ENCODE measurements at regions not wholly inside any gene's neighbourhood (a gene's known extent, or its start where the extent isn't known, plus 50 kb on each side); places are given as distances from the start of the nearest gene placed in this dataset.

- DNase-seq (no peak), ATAC-seq (no peak)
- TF ChIP-seq CTCF (IDR thresholded peaks at IDR 0.05) (no peak), POLR2A (IDR thresholded peaks at IDR 0.05) (no peak)
- H3K36me3 ChIP-seq = no peaks in the 10 kb centered on the region
- intact Hi-C loops (cut with DNase I) = no loop called here
- no peaks in the 10 kb centered on the region for H3K9me3 ChIP-seq
- no peaks in the 10 kb centered on the region for H3K27me3 ChIP-seq
- 61 to 71% (median 68%) methylated on average over 5 of the region's 5 CpGs for WGBS, 4 donors
- no peak overlapping the region for H3K27ac ChIP-seq
- H3K4me1 ChIP-seq = peaks cover 0 to 4% (median 0%) of the 10 kb centered on the region in 12 donors
- H3K4me3 ChIP-seq = no peak overlapping the region
Measured at GRCh38 chr18:29171892-29172755, 995.2 kb upstream of the CDH2 start.

GRCh38 chr18:29169599-29169998, 992.7 kb upstream of the CDH2 start:
- Histone ChIP-seq H3K27ac (no peak overlapping the region), H3K4me1 (peaks cover 0 to 6% (median 0%) of the 10 kb centered on the region in 12 donors), H3K9me3 (no peaks in the 10 kb centered on the region), H3K36me3 (no peaks in the 10 kb centered on the region), H3K27me3 (no peaks in the 10 kb centered on the region), H3K4me3 (no peak overlapping the region)
- no peak for TF ChIP-seq POLR2A (IDR thresholded peaks at IDR 0.05)
- no peak for TF ChIP-seq CTCF (IDR thresholded peaks at IDR 0.05)
- no peak for ATAC-seq
- intact Hi-C loops (cut with DNase I) = loop anchor here in 1 of 10 donors (10.0 kb wide), 1 partner anchor 65 kb away; no protein-coding TSS in a partner anchor
- no peak for DNase-seq

GRCh38 chr18:29164993-29165599, 988.2 kb upstream of the CDH2 start:
- H3K4me1 ChIP-seq = peaks cover 0 to 10% (median 0%) of the 10 kb centered on the region in 12 donors
- H3K27me3 ChIP-seq = no peaks in the 10 kb centered on the region
- H3K9me3 ChIP-seq = peaks cover 0 to 5% (median 0%) of the 10 kb centered on the region in 12 donors
- H3K27ac ChIP-seq = peak overlapping the region in 5 of 12 donors; percentile 7 to 43 (median 39)
- 66 to 79% (median 76%) methylated on average over 3 of the region's 3 CpGs for WGBS, 4 donors
- TF ChIP-seq CTCF (IDR thresholded peaks at IDR 0.05) (no peak), POLR2A (IDR thresholded peaks at IDR 0.05) (no peak)
- H3K4me3 ChIP-seq = no peak overlapping the region
- DNase-seq (no peak), ATAC-seq (peak in 2 of 4 donors; percentile 55 to 85)
- H3K36me3 ChIP-seq = no peaks in the 10 kb centered on the region
- intact Hi-C loops (cut with DNase I) = loop anchor here in 1 of 10 donors (10.0 kb wide), 1 partner anchor 60 kb away; no protein-coding TSS in a partner anchor

All from heart left ventricle (tissue), 16 donors.